SU-DHL-6 (cell line): ENCODE measurements at regions not wholly inside any gene's neighbourhood (a gene's known extent, or its start where the extent isn't known, plus 50 kb on each side); places are given as distances from the start of the nearest gene placed in this dataset.

Experiments
- H2AFZ ChIP-seq: fragments of 200-600 bp; sonication (generic); 2 replicates; pipeline ENCODE4 v1.6.1; 2014; ENCODE audit warnings: low read depth, mild to moderate bottlenecking, moderate library complexity, mixed read lengths, antibody characterized with exemption, low read length; ENCODE audit not compliant: severe bottlenecking
- H3F3A ChIP-seq: fragments of 200-600 bp; shearing (Covaris generic); 2 replicates; pipeline ENCODE4 v1.6.0; 2016; ENCODE audit warnings: antibody characterized with exemption, mild to moderate bottlenecking; ENCODE audit not compliant: insufficient read depth
- H3K27ac ChIP-seq: fragments of 200-600 bp; sonication (generic); 2 replicates; pipeline ENCODE4 v1.5.1; 2016; ENCODE audit warnings: low read depth, mild to moderate bottlenecking, low read length, moderate library complexity, mixed read lengths
- H3K27me3 ChIP-seq: fragments of 200-600 bp; sonication (generic), shearing (Covaris generic); 2 replicates; pipeline ENCODE4 v1.6.0; 2014; ENCODE audit warnings: mild to moderate bottlenecking, low read length
- H3K36me3 ChIP-seq: fragments of 200-600 bp; sonication (generic); 2 replicates; pipeline ENCODE4 v1.6.1; 2014; ENCODE audit warnings: mild to moderate bottlenecking, low read length, mixed read lengths
- H3K4me2 ChIP-seq: fragments of 300-600, 200-600 bp; shearing (Covaris generic), sonication (generic); 2 replicates; pipeline ENCODE4 v1.6.0; 2014; ENCODE audit warnings: low read length, low read depth, mild to moderate bottlenecking; ENCODE audit not compliant: poor library complexity, severe bottlenecking
- H3K4me3 ChIP-seq: fragments of 200-600 bp; sonication (generic); 2 replicates; pipeline ENCODE4 v1.5.1; 2014; ENCODE audit warnings: antibody characterized with exemption, low read length, mild to moderate bottlenecking, mixed read lengths; ENCODE audit not compliant: insufficient read depth, poor library complexity, severe bottlenecking
- H3K79me2 ChIP-seq: fragments of 200-600 bp; sonication (generic); 2 replicates; pipeline ENCODE4 v1.6.1; 2014; ENCODE audit warnings: mild to moderate bottlenecking, low read length, moderate library complexity; ENCODE audit not compliant: insufficient read depth
- H3K9ac ChIP-seq: fragments of 200-600 bp; sonication (generic); 2 replicates; pipeline ENCODE4 v1.7.0; 2014; ENCODE audit warnings: mild to moderate bottlenecking, low read length
- H3K9me2 ChIP-seq: fragments of 200-600 bp; sonication (generic); replicated peaks from 2 replicates; pipeline ENCODE4 v1.6.1; 2014; ENCODE audit warnings: low read length; ENCODE audit not compliant: insufficient read depth
- H3K9me3 ChIP-seq: fragments of 200-600 bp; sonication (generic); 2 replicates; pipeline ENCODE4 v1.6.1; 2014; ENCODE audit warnings: low read length, mixed read lengths; ENCODE audit not compliant: insufficient read depth
- H4K20me1 ChIP-seq: fragments of 200-600 bp; sonication (generic); 2 replicates; pipeline ENCODE4 v1.6.1; 2014; ENCODE audit warnings: low read depth, mild to moderate bottlenecking, antibody characterized with exemption, low read length, moderate library complexity, mixed read lengths
- CTCF ChIP-seq: fragments of 200-600 bp; sonication (generic); IDR thresholded peaks from one replicate; pipeline ENCODE4 v1.5.1; 2017; ENCODE audit warnings: antibody characterized with exemption, mild to moderate bottlenecking, low read length, moderate library complexity; ENCODE audit not compliant: insufficient read depth, poor library complexity, severe bottlenecking
- EZH2phosphoT487 ChIP-seq: fragments of 200-600 bp; sonication (generic), shearing (Covaris generic); conservative IDR thresholded peaks from 2 replicates; pipeline ENCODE4 v1.6.1; 2018; ENCODE audit warnings: mild to moderate bottlenecking, antibody characterized with exemption, low read length, moderate library complexity, mixed read lengths

GRCh38 chr4:179750374-179750773, 2308.1 kb upstream of the AGA start:
- TF ChIP-seq CTCF: no peak
- TF ChIP-seq EZH2phosphoT487: no peak
- Histone ChIP-seq H4K20me1 (no peaks in the 10 kb centered on the region), H3K9me3 (no peaks in the 10 kb centered on the region), H3K9me2 (no peaks in the 10 kb centered on the region), H3K9ac (no peak overlapping the region), H3K27ac (no peak overlapping the region), H3K4me2 (no peak overlapping the region), H2AFZ (no peak overlapping the region), H3F3A (no peaks in the 10 kb centered on the region), H3K4me3 (no peak overlapping the region), H3K79me2 (no peaks in the 10 kb centered on the region), H3K27me3 (no peaks in the 10 kb centered on the region), H3K36me3 (no peaks in the 10 kb centered on the region)

DNA sequence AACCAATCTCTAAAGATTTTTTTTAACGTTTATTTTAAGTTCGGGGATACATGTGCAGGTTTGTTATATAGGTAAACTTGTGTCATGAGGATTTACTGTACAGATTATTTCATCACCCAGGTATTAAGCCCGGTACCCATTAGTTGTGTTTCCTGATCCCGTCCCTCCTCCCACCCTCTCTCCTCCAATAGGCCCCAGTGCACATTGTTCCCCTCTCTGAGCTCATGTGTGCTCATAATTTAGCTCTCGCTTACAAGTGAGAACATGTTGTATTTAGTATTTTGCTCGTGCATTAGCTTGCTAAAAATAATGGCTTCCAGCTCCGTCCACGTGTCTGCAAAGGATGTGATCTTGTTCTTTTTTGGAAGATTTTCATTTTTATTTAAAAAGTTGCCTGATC, 2309.4 kb upstream of the AGA start:
- Histone ChIP-seq H4K20me1 (no peaks in the 10 kb centered on the region), H3K4me3 (no peak overlapping the region), H3K36me3 (no peaks in the 10 kb centered on the region), H3K79me2 (no peaks in the 10 kb centered on the region), H3K27me3 (no peaks in the 10 kb centered on the region), H3K9me3 (no peaks in the 10 kb centered on the region), H3K9ac (no peak overlapping the region), H3K4me2 (no peak overlapping the region), H3F3A (no peaks in the 10 kb centered on the region), H3K9me2 (no peaks in the 10 kb centered on the region), H2AFZ (no peak overlapping the region), H3K27ac (no peak overlapping the region)
- no peak for TF ChIP-seq CTCF
- TF ChIP-seq EZH2phosphoT487: no peak

DNA sequence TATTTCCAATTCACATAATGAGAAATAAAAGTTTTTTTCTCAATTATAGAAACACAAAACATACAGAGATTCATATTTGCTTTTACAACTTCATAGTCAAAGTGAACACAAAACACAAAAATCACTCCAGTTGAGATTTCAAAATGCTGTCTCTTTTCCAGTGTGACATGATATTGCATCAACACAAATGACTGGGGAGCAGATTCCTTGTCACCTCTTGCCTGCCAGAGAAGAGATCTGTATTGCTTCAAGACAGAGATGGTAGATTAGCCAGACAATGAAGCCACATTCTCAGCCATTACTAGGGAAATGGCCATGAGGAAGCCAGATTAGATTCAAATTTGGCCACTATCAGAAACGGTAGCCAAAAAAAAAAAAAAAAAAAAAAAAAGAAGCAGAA, 2313.1 kb upstream of the AGA start:
- H3K27ac ChIP-seq: no peak overlapping the region
- no peaks in the 10 kb centered on the region for H3K79me2 ChIP-seq
- H3K9ac ChIP-seq: no peak overlapping the region
- no peak overlapping the region for H3K4me2 ChIP-seq
- no peak overlapping the region for H2AFZ ChIP-seq
- no peak overlapping the region for H3K4me3 ChIP-seq
- no peaks in the 10 kb centered on the region for H3K27me3 ChIP-seq
- H4K20me1 ChIP-seq: no peaks in the 10 kb centered on the region
- TF ChIP-seq EZH2phosphoT487: no peak
- no peak for TF ChIP-seq CTCF
- no peaks in the 10 kb centered on the region for H3K36me3 ChIP-seq
- H3K9me2 ChIP-seq: no peaks in the 10 kb centered on the region
- H3K9me3 ChIP-seq: no peaks in the 10 kb centered on the region
- no peaks in the 10 kb centered on the region for H3F3A ChIP-seq
